Hepatocyte (in vitro differentiated cells): ENCODE measurements at regions not wholly inside any gene's neighbourhood (a gene's known extent, or its start where the extent isn't known, plus 50 kb on each side); places are given as distances from the start of the nearest gene placed in this dataset.

Experiments used
- DNase-seq: peaks from one replicate; pipeline ENCODE4 v3.0.0-alpha.2; 2016; ENCODE audit warnings: low spot score
- H2AFZ ChIP-seq: fragments of 200-600 bp; sonication (generic); 2 replicates; pipeline ENCODE4 v1.6.0; 2016; ENCODE audit warnings: antibody characterized with exemption, mild to moderate bottlenecking
- H3K27ac ChIP-seq: fragments of 200-600 bp; sonication (generic); 2 replicates; pipeline ENCODE4 v1.5.1; 2016; ENCODE audit warnings: mild to moderate bottlenecking
- H3K27me3 ChIP-seq: fragments of 200-600 bp; sonication (generic); 2 replicates; pipeline ENCODE4 v1.6.1; 2016
- H3K36me3 ChIP-seq: fragments of 200-600 bp; sonication (generic); replicated peaks from 2 replicates; pipeline ENCODE4 v1.5.1; 2016; ENCODE audit warnings: low read depth; ENCODE audit not compliant: insufficient read depth
- H3K4me1 ChIP-seq: fragments of 200-600 bp; sonication (generic); 2 replicates; pipeline ENCODE4 v1.5.1; 2016; ENCODE audit warnings: mild to moderate bottlenecking, moderate library complexity; ENCODE audit not compliant: insufficient read depth
- H3K4me2 ChIP-seq: fragments of 200-600 bp; sonication (generic); 2 replicates; pipeline ENCODE4 v1.6.0; 2016
- H3K4me3 ChIP-seq: fragments of 200-600 bp; sonication (generic); 2 replicates; pipeline ENCODE4 v1.5.1; 2016; ENCODE audit warnings: mild to moderate bottlenecking
- H3K79me2 ChIP-seq: fragments of 200-600 bp; sonication (generic); 2 replicates; pipeline ENCODE4 v1.6.0; 2017; ENCODE audit warnings: mild to moderate bottlenecking
- H3K9me2 ChIP-seq: fragments of 200-600 bp; sonication (generic); replicated peaks from 2 replicates; pipeline ENCODE4 v1.6.0; 2017; ENCODE audit warnings: mild to moderate bottlenecking; ENCODE audit not compliant: insufficient read depth
- H3K9me3 ChIP-seq: fragments of 200-600 bp; sonication (generic); 2 replicates; pipeline ENCODE4 v1.5.1; 2016; ENCODE audit warnings: low read depth, mild to moderate bottlenecking
- H4K20me1 ChIP-seq: fragments of 200-600 bp; sonication (generic); 2 replicates; pipeline ENCODE4 v1.6.0; 2016; ENCODE audit warnings: mild to moderate bottlenecking; ENCODE audit not compliant: insufficient read depth, poor library complexity, severe bottlenecking
- CTCF ChIP-seq: fragments of 200-600 bp; sonication (generic); IDR thresholded peaks from 2 replicates; pipeline ENCODE4 v1.5.1; 2016; ENCODE audit warnings: antibody characterized with exemption, mild to moderate bottlenecking; ENCODE audit not compliant: poor library complexity
- EZH2 ChIP-seq: fragments of 200-600 bp; sonication (generic); IDR thresholded peaks from 2 replicates; pipeline ENCODE4 v1.6.1; 2016; ENCODE audit warnings: antibody characterized with exemption, mild to moderate bottlenecking, borderline replicate concordance
- EZH2phosphoT487 ChIP-seq: fragments of 200-600 bp; sonication (generic); IDR thresholded peaks from one replicate; pipeline ENCODE4 v1.6.1; 2018; ENCODE audit warnings: antibody characterized with exemption, mild to moderate bottlenecking, low read depth, moderate library complexity; ENCODE audit not compliant: unreplicated experiment, severe bottlenecking
- WGBS: methylation state at CpG from one replicate; pipeline ENCODE4 v1.1.6; 2016; ENCODE audit warnings: low lambda C conversion rate; ENCODE audit errors: missing lambda C conversion rate; 5-methylcytosine and 5-hydroxymethylcytosine counted together

- Histone ChIP-seq H3K4me2 (no peak overlapping the region), H3K4me1 (peaks cover 18% of the 10 kb centered on the region), H3K36me3 (no peaks in the 10 kb centered on the region), H3K79me2 (peaks cover 4% of the 10 kb centered on the region), H3K4me3 (no peak overlapping the region), H2AFZ (no peak overlapping the region), H3K27me3 (no peaks in the 10 kb centered on the region), H3K27ac (no peak overlapping the region), H3K9me2 (no peaks in the 10 kb centered on the region), H3K9me3 (no peaks in the 10 kb centered on the region), H4K20me1 (no peaks in the 10 kb centered on the region)
- TF ChIP-seq CTCF (no peak), EZH2phosphoT487 (no peak), EZH2 (no peak)
- WGBS, result 84% methylated on average over 4 of the region's 4 CpGs
- DNase-seq, result no peak
These were observed 125.8 kb upstream of the SLC44A3 start for GRCh38 chr1:94694226-94694915.

GRCh38 chr1:94693435-94693834, 126.7 kb upstream of the SLC44A3 start:
- Histone ChIP-seq H2AFZ (no peak overlapping the region), H3K4me3 (no peak overlapping the region), H3K79me2 (peaks cover 4% of the 10 kb centered on the region), H3K4me1 (peaks cover 13% of the 10 kb centered on the region), H3K9me3 (no peaks in the 10 kb centered on the region), H4K20me1 (no peaks in the 10 kb centered on the region), H3K27ac (no peak overlapping the region), H3K27me3 (no peaks in the 10 kb centered on the region), H3K4me2 (no peak overlapping the region), H3K9me2 (no peaks in the 10 kb centered on the region), H3K36me3 (no peaks in the 10 kb centered on the region)
- 96% methylated on average over 1 of the region's 1 CpG for WGBS
- DNase-seq, result no peak
- TF ChIP-seq CTCF (no peak), EZH2 (no peak), EZH2phosphoT487 (no peak)

GRCh38 chr1:94693029-94693428, 127.1 kb upstream of the SLC44A3 start:
- H3K27me3 ChIP-seq, result no peaks in the 10 kb centered on the region
- 81% methylated on average over 3 of the region's 3 CpGs for WGBS
- no peak overlapping the region for H3K4me3 ChIP-seq
- no peaks in the 10 kb centered on the region for H4K20me1 ChIP-seq
- TF ChIP-seq EZH2phosphoT487 (no peak), CTCF (peak; percentile 4)
- H3K9me3 ChIP-seq, result no peaks in the 10 kb centered on the region
- H3K9me2 ChIP-seq, result no peaks in the 10 kb centered on the region
- H2AFZ ChIP-seq, result no peak overlapping the region
- H3K79me2 ChIP-seq, result peaks cover 4% of the 10 kb centered on the region
- H3K36me3 ChIP-seq, result no peaks in the 10 kb centered on the region
- no peak for DNase-seq
- peaks cover 9% of the 10 kb centered on the region for H3K4me1 ChIP-seq
- no peak overlapping the region for H3K27ac ChIP-seq
- H3K4me2 ChIP-seq, result no peak overlapping the region
